Mesenchymal stem cell (in vitro differentiated cells and primary cell): ENCODE measurements at regions not wholly inside any gene's neighbourhood (a gene's known extent, or its start where the extent isn't known, plus 50 kb on each side); places are given as distances from the start of the nearest gene placed in this dataset.

ENCODE experiments used
- DNase-seq: peaks from one replicate; pipeline ENCODE4 v3.0.0-alpha.2; 2013
- H2AFZ ChIP-seq: one replicate; pipeline ENCODE4 v1.6.1; 2013; ENCODE audit warnings: low read depth, mild to moderate bottlenecking, control low read depth, inconsistent platforms, low read length, moderate library complexity
- H2AK5ac ChIP-seq: 2 replicates; pipeline ENCODE4 v1.6.1; 2013; ENCODE audit warnings: low read length, moderate library complexity, mild to moderate bottlenecking, inconsistent platforms; ENCODE audit not compliant: severe bottlenecking
- H2BK120ac ChIP-seq: one replicate; pipeline ENCODE4 v1.6.1; 2013; ENCODE audit warnings: low read depth, mild to moderate bottlenecking, inconsistent platforms, low read length, moderate library complexity
- H2BK12ac ChIP-seq, 2 experiments: one replicate each; pipeline ENCODE4 v1.6.1; 2013; ENCODE audit warnings: inconsistent platforms in 2 of 2, low read length in 2 of 2, mild to moderate bottlenecking in 2 of 2, moderate library complexity in 2 of 2, control low read depth in 1 of 2
- H2BK15ac ChIP-seq: one replicate; pipeline ENCODE4 v1.6.1; 2013; ENCODE audit warnings: mild to moderate bottlenecking, low read depth, inconsistent platforms; ENCODE audit not compliant: poor library complexity, severe bottlenecking
- H2BK5ac ChIP-seq: 2 replicates; pipeline ENCODE4 v1.6.1; 2013; ENCODE audit warnings: low read depth, mild to moderate bottlenecking, low read length, control low read depth, inconsistent platforms; ENCODE audit not compliant: poor library complexity, severe bottlenecking
- H3K14ac ChIP-seq, 2 experiments: one replicate each; pipeline ENCODE4 v1.6.1; 2013; ENCODE audit warnings: inconsistent platforms in 2 of 2, low read length in 2 of 2, control low read depth in 1 of 2, mild to moderate bottlenecking in 1 of 2, moderate library complexity in 1 of 2
- H3K18ac ChIP-seq, 2 experiments: one replicate each; pipeline ENCODE4 v1.6.1; 2013; ENCODE audit warnings: inconsistent platforms in 2 of 2, low read length in 2 of 2, control low read depth in 1 of 2, low read depth in 1 of 2, mild to moderate bottlenecking in 1 of 2
- H3K23ac ChIP-seq, 2 experiments: one replicate each; pipeline ENCODE4 v1.6.1; 2013; ENCODE audit warnings: inconsistent platforms in 2 of 2, low read length in 2 of 2, mild to moderate bottlenecking in 2 of 2, moderate library complexity in 2 of 2, control low read depth in 1 of 2
- H3K27ac ChIP-seq: 2 replicates; pipeline ENCODE4 v1.5.1; 2013; ENCODE audit warnings: mild to moderate bottlenecking, moderate library complexity, low read length, control low read depth, inconsistent platforms; ENCODE audit not compliant: poor library complexity, severe bottlenecking
- H3K27me3 ChIP-seq, 2 experiments: 2 replicates each; pipeline versions ENCODE4 v1.6.1 to v1.7.0; 2013; ENCODE audit warnings: low read length in 2 of 2, mild to moderate bottlenecking in 2 of 2, moderate library complexity in 2 of 2, control low read depth in 1 of 2, inconsistent platforms in 1 of 2; ENCODE audit not compliant: control insufficient read depth in 1 of 2, insufficient read depth in 1 of 2
- H3K36me3 ChIP-seq, 2 experiments: 2 replicates each; pipeline versions ENCODE4 v1.6.1 to v1.7.0; 2013; ENCODE audit warnings: low read length in 2 of 2, control low read depth in 1 of 2, inconsistent platforms in 1 of 2, low read depth in 1 of 2, mild to moderate bottlenecking in 1 of 2; ENCODE audit not compliant: insufficient read depth in 2 of 2, control insufficient read depth in 1 of 2
- H3K4ac ChIP-seq, 2 experiments: one replicate each; pipeline ENCODE4 v1.6.1; 2013; ENCODE audit warnings: inconsistent platforms in 2 of 2, low read length in 2 of 2, mild to moderate bottlenecking in 2 of 2, moderate library complexity in 2 of 2, control low read depth in 1 of 2, low read depth in 1 of 2
- H3K4me1 ChIP-seq: 2 replicates; pipeline ENCODE4 v1.6.1; 2013; ENCODE audit warnings: low read depth, low read length, control low read depth; ENCODE audit not compliant: control insufficient read depth, insufficient read depth
- H3K4me2 ChIP-seq: 2 replicates; pipeline ENCODE4 v1.6.1; 2013; ENCODE audit warnings: low read length, mild to moderate bottlenecking, inconsistent platforms; ENCODE audit not compliant: poor library complexity, severe bottlenecking
- H3K4me3 ChIP-seq, 2 experiments: 2 replicates each; pipeline versions ENCODE4 v1.5.1 to v1.7.0; 2013; ENCODE audit warnings: low read length in 2 of 2, mild to moderate bottlenecking in 2 of 2, control low read depth in 1 of 2, low read depth in 1 of 2; ENCODE audit not compliant: insufficient read depth in 1 of 2
- H3K79me1 ChIP-seq: replicated peaks from 2 replicates; pipeline ENCODE4 v1.6.1; 2013; ENCODE audit warnings: mild to moderate bottlenecking, control low read depth, low read length, inconsistent platforms; ENCODE audit not compliant: poor library complexity, severe bottlenecking
- H3K9ac ChIP-seq: 2 replicates; pipeline ENCODE4 v1.7.0; 2013; ENCODE audit warnings: mild to moderate bottlenecking, low read length, moderate library complexity
- H3K9me3 ChIP-seq: 2 replicates; pipeline ENCODE4 v1.7.0; 2013; ENCODE audit warnings: mild to moderate bottlenecking, low read length; ENCODE audit not compliant: control insufficient read depth
- H4K8ac ChIP-seq: one replicate; pipeline ENCODE4 v1.6.1; 2013; ENCODE audit warnings: inconsistent platforms, mild to moderate bottlenecking, low read length, moderate library complexity
- H4K91ac ChIP-seq: one replicate; pipeline ENCODE4 v1.6.1; 2013; ENCODE audit warnings: mild to moderate bottlenecking, low read length, inconsistent platforms
- WGBS: methylation state at CpG from one replicate; pipeline ENCODE4 v1.1.7; 2013; ENCODE audit warnings: mixed read lengths; 5-methylcytosine and 5-hydroxymethylcytosine counted together

DNA sequence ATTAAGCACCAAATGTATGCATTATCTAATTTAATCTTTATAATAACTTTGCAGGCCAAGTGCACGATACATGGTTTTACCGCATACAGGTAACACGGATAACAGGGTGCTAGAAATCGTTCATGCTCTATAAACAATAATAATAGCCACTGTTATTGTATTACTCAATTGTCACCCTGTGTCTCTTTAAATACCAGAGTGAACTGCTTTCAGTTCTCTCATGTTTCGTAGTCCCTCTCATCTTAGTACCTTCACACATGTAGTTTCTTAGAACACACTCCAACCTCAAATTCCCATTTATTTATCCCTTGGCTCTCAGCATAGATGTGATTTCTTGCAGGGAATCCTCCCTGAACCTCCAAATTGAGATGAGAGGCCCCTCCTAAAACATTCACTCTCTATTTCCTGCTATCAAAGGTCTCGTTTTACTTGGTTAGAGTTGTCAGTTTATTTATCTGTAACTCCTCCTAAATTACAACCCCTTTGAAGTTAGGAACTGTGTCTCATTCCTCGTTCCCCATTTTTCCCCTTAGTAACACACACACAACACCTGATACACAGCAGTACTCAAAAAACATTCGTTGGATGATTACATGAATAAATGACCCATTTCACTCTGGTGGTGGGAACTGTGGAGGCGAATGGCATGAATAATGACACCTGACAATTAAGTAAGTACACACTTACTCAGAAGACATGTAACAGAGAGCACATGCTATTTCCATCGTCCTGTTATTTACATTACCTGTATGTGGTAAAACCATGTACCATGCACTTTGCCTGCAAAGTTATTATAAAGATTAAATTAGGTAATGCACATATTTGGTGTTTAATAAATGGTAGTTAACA lies 134.6 kb downstream of the BTG1 start:
- H2BK5ac ChIP-seq: no peak overlapping the region
- H2BK12ac ChIP-seq: no peak overlapping the region
- no peak overlapping the region for H4K91ac ChIP-seq
- H2BK15ac ChIP-seq: no peak overlapping the region
- H3K27me3 ChIP-seq: no peaks in the 10 kb centered on the region
- no peak overlapping the region for H3K18ac ChIP-seq
- H3K9me3 ChIP-seq: no peaks in the 10 kb centered on the region
- no peaks in the 10 kb centered on the region for H3K36me3 ChIP-seq
- H3K79me1 ChIP-seq: no peaks in the 10 kb centered on the region
- no peak overlapping the region for H3K23ac ChIP-seq
- WGBS: 79% methylated on average over 9 of the region's 10 CpGs
- no peak overlapping the region for H4K8ac ChIP-seq
- no peak overlapping the region for H2AK5ac ChIP-seq
- DNase-seq: no peak
- no peak overlapping the region for H3K4ac ChIP-seq
- H2BK120ac ChIP-seq: no peak overlapping the region
- H3K14ac ChIP-seq: no peak overlapping the region
- H3K9ac ChIP-seq: no peak overlapping the region
- no peaks in the 10 kb centered on the region for H3K4me1 ChIP-seq
- H3K4me2 ChIP-seq: no peak overlapping the region
- H3K4me3 ChIP-seq: no peak overlapping the region
- no peak overlapping the region for H2AFZ ChIP-seq
- H3K27ac ChIP-seq: no peak overlapping the region

DNA sequence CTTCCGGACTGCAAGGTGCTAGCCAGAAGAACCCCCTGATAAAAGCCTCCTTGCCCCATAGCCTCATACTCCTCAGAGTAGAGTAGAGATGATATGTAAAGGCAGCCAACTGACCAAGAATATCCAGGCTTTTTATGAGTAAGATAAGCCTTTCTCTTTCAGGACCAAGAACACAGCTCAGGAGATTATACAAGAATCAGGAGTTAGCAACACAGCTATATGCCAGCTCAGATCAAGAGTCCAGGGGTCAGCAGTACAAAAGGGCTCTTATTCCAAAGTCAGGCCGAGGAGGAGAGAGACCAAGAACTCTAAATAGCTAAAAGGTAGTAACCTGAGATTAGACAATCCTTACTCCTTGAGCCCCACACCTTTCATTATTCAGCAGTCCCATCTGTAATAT lies 135.3 kb downstream of the BTG1 start:
- Histone ChIP-seq H3K4me1 (no peaks in the 10 kb centered on the region), H3K79me1 (no peaks in the 10 kb centered on the region), H3K4ac (no peak overlapping the region), H3K36me3 (no peaks in the 10 kb centered on the region), H3K9me3 (no peaks in the 10 kb centered on the region), H2BK15ac (no peak overlapping the region), H3K18ac (no peak overlapping the region), H2BK5ac (no peak overlapping the region), H3K4me2 (no peak overlapping the region), H3K4me3 (no peak overlapping the region), H3K14ac (no peak overlapping the region), H2AK5ac (no peak overlapping the region), H2BK120ac (no peak overlapping the region), H3K23ac (no peak overlapping the region), H3K27ac (no peak overlapping the region), H2BK12ac (no peak overlapping the region), H2AFZ (no peak overlapping the region), H4K91ac (no peak overlapping the region), H3K27me3 (no peaks in the 10 kb centered on the region), H3K9ac (no peak overlapping the region), H4K8ac (no peak overlapping the region)
- no CpG with 5 or more reads among the region's 2 CpGs for WGBS
- DNase-seq: no peak

DNA sequence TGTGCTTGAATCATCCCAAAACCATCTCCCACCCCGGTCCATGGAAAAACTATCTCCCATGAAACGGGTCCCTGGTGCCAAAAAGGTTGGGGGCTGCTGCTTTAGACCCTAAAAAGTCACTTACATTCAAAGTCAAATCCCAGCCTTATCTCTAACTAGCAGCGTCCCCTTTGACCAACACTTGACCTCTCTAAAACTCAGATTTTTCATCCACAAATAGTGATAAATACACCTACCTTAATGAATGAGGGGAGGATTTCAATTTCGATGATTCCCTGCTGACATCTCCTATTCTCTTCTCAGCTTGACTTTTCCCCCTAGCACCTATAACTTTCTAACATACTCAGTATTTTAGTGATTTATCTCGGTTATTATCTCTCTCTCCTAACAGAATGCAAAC lies 137.3 kb downstream of the BTG1 start:
- Histone ChIP-seq H3K23ac (no peak overlapping the region), H2BK120ac (no peak overlapping the region), H2BK12ac (no peak overlapping the region), H3K4me3 (no peak overlapping the region), H3K4me2 (no peak overlapping the region), H3K27me3 (no peaks in the 10 kb centered on the region), H3K9me3 (no peaks in the 10 kb centered on the region), H3K79me1 (no peaks in the 10 kb centered on the region), H2BK5ac (no peak overlapping the region), H4K91ac (no peak overlapping the region), H3K14ac (no peak overlapping the region), H2BK15ac (no peak overlapping the region), H4K8ac (no peak overlapping the region), H3K36me3 (no peaks in the 10 kb centered on the region), H3K9ac (no peak overlapping the region), H3K27ac (no peak overlapping the region), H3K4ac (no peak overlapping the region), H2AFZ (no peak overlapping the region), H2AK5ac (no peak overlapping the region), H3K18ac (no peak overlapping the region), H3K4me1 (no peaks in the 10 kb centered on the region)
- DNase-seq: no peak
- WGBS: 98% methylated on average over 5 of the region's 5 CpGs

DNA sequence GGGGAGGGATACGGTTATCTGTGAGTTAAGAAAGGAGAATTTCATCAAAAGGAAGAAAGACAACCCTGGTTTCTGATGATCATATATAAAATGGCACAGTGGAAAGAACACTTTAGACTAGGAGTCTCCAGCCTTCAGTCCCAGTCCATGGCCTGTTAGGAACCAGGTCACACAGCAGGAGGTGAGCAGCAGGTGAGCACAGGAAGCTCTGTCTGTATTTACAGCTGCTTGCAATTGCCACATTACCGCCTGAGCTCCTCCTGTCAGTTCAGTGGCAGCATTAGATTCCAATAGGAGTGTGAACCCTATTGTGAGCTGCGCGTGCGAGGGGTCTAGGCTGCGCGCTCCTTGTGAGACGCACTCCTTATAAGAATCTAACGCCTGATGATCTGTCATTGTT lies 137.9 kb downstream of the BTG1 start:
- H3K4ac ChIP-seq: no peak overlapping the region
- H3K23ac ChIP-seq: no peak overlapping the region
- no peak overlapping the region for H2BK120ac ChIP-seq
- no peaks in the 10 kb centered on the region for H3K36me3 ChIP-seq
- no peak overlapping the region for H4K8ac ChIP-seq
- no peaks in the 10 kb centered on the region for H3K9me3 ChIP-seq
- no peak overlapping the region for H3K9ac ChIP-seq
- DNase-seq: no peak
- H2BK5ac ChIP-seq: no peak overlapping the region
- no peak overlapping the region for H3K27ac ChIP-seq
- H3K79me1 ChIP-seq: no peaks in the 10 kb centered on the region
- no peak overlapping the region for H2BK12ac ChIP-seq
- H3K27me3 ChIP-seq: no peaks in the 10 kb centered on the region
- no peak overlapping the region for H4K91ac ChIP-seq
- H2AFZ ChIP-seq: no peak overlapping the region
- H3K4me3 ChIP-seq: no peak overlapping the region
- no peak overlapping the region for H3K4me2 ChIP-seq
- H3K4me1 ChIP-seq: no peaks in the 10 kb centered on the region
- H2AK5ac ChIP-seq: no peak overlapping the region
- no peak overlapping the region for H3K14ac ChIP-seq
- WGBS: 96% methylated on average over 9 of the region's 9 CpGs
- H2BK15ac ChIP-seq: no peak overlapping the region
- no peak overlapping the region for H3K18ac ChIP-seq
